ENCODE measurements at regions not wholly inside any gene's neighbourhood (a gene's known extent, or its start where the extent isn't known, plus 50 kb on each side); places are given as distances from the start of the nearest gene placed in this dataset.

GRCh38 chr5:57124014-57124413 is 49.8 kb upstream of the GPBP1 start:
- Mint-ChIP-seq H3K27me3 (no peaks in the 10 kb centered on the region), H3K27ac (no peak overlapping the region), H3K4me3 (no peak overlapping the region), H3K4me1 (no peaks in the 10 kb centered on the region), H3K9me3 (peaks cover 0 to 5% (median 4%) of the 10 kb centered on the region in 3 donors), H3K36me3 (peaks cover 4% of the 10 kb centered on the region)
- Histone ChIP-seq H3K36me3 (ENCODE audit: control insufficient read depth in 2 of 2, extremely low read depth in 1 of 2, insufficient read depth in 1 of 2, low read length in 1 of 2) (no peaks in the 10 kb centered on the region), H3K4me3 (ENCODE audit: control insufficient read depth in 1 of 2, extremely low read depth in 1 of 2, low read length in 1 of 2) (no peak overlapping the region), H3K27me3 (replicated peaks in 1 of 2; ENCODE audit: control insufficient read depth in 2 of 2, extremely low read depth in 1 of 2, insufficient read depth in 2 of 2, low read length in 1 of 2) (peaks cover 0 to 3% of the 10 kb centered on the region in 2 experiments), H3K4me1 (ENCODE audit: control insufficient read depth in 1 of 2, extremely low read depth in 1 of 2, insufficient read depth in 2 of 2, low read length in 2 of 2) (no peaks in the 10 kb centered on the region), H3K27ac (ENCODE audit: low read length) (no peak overlapping the region), H3K9me3 (no peaks in the 10 kb centered on the region)
- POLR2A ChIA-PET, result no interaction called here
- ATAC-seq (replicated peaks in 1 of 4), result no peak
- no CpG with 5 or more reads among the region's 5 CpGs for WGBS (ENCODE audit: insufficient coverage)
- CTCF ChIA-PET, result no interaction called here
- DNase-seq, result no peak

Measured in T-cell (primary cell).